Globus pallidus (tissue), 1 donor: ENCODE measurements at regions not wholly inside any gene's neighbourhood (a gene's known extent, or its start where the extent isn't known, plus 50 kb on each side); places are given as distances from the start of the nearest gene placed in this dataset.

ENCODE experiments used
- DNase-seq: peaks from one replicate; pipeline ENCODE4 v3.0.0-alpha.2; 2015; ENCODE audit warnings: low spot score

DNA sequence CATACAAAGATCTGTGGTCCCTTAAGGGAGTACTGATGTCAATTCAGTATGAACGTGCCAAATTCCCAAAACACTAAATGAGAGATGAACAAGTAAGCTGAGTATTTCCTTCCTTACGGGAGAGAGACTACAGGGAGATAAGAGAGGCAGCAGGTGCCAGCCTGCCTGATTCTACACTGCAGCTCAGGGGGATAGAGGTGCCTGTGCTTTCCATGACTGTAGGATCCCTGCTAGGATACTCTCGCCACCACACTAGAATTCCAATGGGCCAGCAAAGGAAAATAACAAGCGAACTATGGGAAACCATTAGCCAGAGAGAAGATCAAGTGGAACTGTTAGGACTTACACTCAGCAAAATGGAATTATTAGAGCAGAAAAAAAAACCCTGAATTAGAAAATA, 198.5 kb upstream of the BTBD3 start:
- no peak for DNase-seq

DNA sequence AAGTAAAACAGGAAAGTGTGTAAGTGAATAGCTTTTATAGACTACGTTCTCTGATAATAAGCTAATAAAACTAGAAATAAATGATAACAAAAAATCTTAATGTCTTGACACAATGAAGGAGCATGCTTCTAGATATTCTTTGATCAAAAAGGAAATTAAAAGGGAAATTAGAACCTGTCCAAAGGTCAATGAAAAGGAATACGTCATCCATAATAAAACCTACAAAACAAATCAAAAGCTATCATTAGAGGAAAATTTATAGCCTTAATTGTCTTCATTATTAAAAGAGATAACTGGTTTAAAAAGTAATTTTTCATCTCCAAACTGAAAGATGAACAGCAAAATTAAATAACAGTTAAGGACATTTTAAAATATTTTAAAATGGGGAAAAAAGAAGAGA, 196.3 kb upstream of the BTBD3 start:
- no peak for DNase-seq

DNA sequence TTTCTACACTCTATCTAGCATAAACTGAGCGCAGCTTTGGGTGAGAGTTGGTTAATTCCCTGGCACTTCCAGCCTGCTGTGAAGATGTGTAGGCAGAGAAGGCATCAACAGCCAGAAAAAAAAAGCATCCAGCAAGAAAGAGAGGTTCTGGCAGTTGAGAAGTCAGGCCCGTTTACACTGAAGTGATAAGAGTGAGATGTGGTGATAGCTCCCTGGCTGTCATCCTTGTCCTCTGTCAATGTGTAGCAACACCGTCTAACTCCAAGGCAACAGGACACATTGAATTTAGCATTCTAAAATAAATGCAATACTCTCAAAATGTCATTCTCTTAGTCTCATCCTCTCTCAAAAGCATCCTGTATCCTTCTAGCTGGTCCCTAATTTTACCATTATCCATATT, 193.6 kb upstream of the BTBD3 start:
- DNase-seq = no peak

DNA sequence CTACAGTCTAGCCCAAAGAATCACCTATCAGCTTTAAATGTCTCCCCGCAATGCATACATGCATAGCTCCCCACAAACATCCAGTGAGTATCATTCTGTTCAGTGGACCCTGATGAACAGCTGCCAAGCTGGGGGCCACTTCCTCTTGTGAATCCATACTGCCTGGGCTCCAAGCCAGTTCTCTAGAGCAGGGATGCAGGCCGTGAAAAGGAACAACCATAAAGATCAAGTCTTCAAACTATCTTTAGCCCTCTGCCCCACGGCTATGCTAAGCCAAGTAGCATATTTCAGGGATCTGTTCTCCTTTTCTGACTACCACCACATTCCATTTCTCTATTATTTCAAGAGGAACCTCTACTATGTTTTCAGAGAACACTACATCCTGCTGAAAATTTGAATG, 191.7 kb upstream of the BTBD3 start:
- DNase-seq = peak; percentile 19

DNA sequence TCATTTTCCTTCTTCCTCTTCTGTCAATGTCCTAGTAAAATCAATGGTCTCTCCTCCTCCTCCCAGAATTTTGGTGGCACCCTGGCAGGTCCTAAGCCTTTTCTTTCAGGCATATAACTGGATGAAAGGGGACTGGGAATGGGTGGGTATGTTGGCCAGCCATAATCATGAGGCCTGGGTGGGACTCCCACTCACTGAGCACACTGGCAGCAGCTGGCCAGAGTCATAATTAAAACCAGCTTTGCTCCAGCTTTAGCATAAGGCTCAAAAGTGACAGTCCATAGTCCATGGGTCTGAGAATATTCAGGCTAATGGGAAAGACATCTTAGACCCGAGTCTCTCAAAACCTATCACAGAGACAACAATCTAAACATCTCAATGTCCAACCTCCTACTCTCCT, 190.0 kb upstream of the BTBD3 start:
- no peak for DNase-seq

DNA sequence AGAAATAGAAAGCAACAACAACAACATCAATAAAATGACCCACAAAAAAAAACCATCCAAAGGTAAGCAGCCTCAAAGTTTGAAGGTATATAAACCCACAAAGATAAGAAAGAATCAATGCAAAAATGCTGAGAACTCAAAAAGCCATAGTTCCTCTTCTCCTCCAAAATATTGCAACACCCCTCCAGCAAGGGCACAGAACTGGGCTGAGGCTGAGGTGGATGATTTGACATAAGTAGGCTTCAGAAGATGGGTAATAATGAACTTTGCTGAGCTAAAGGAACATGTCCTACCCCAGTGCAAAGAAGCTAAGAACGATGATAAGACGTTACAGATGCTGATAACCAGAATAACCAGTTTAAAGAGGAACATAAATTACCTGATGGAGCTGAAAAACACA, 188.8 kb upstream of the BTBD3 start:
- DNase-seq = no peak

DNA sequence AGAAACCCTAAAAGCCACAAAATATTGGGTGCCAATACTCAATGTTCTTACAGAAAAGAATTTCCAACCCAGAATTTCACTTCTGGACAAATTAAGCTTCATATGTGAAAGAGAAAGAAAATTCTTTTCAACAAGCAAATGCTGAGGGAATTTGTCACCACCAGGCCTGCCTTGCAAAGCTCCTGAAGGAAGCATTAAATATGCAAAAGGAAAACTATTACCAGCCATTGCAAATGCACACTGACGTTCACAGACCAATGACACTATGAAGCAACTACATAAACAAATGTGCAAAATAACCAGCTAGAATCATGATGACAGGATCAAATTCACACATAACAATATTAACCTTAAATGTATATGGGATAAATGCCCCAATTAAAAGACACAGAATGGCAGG, 187.9 kb upstream of the BTBD3 start:
- DNase-seq = no peak

DNA sequence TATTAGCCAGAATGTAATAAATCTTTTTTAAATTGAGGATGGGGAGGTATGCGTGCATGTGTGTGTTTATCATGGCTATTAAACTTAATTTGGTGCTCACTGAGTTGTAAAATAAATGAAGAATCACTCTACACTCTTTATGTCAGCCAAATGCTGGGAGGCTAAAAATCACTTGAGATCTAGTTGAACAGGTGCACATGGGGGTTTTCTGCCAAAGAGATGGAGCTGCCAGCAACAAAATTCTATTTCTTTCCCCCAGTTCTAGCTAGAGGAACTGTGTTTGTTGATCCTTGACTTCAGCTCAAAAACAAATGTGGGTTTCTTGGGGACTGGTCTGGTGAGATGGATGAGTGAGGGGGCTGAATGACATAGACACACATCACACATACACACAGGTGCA, 183.3 kb upstream of the BTBD3 start:
- no peak for DNase-seq

DNA sequence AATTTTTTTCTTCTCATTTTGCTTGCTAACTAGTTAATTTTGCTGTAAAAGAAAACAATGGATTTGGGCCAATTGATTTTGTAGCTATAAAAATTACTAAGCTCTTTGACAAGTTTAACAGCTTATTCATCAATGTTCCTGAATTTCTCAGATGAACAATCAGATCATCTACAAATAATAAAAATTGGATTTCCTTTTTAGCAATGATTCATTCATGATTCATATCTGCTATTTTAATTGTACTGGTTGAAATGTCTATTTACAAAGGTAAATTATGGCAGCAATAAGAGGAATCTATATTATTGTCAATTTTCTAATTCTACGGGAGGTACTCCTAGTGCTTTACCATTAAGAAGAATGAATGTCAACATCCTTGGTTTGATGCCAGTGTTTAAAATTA, 178.8 kb upstream of the BTBD3 start:
- DNase-seq = no peak

DNA sequence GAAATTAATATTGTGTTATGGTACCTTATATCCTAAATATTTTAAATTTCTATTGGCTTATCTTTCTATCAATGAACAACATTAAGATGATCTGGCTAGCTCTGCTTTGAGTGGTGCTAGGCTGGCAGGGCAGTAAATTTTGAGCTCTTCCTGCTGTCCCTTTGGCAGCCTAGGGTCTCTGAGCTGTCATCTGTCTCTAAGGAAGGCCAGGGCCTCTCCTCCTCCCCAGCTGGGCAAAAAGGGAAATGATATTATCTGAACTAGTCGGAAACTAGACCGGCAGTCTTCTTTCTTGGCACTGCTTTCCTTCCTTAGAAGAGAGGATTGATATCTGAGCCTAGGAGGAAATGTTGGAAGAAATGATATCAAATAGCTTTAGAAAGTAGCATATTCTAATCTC, 176.7 kb upstream of the BTBD3 start:
- no peak for DNase-seq

DNA sequence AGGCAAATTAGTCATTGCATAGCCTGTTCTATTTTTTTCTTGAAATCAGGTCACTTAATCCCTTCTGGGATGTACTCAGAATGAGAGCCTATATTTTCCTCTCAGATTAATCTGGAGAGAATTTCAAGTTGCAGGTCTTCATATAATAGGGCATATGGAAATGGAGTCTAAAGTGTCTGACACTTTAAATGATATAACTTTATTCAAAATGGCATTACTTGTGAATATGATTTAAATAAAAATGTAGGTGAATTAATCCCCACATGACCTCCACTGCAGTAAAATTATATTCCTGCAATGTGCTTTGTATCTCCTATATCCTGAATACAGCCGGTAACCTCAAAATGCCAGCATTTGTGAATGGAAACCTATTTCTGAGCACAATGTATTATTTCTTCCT, 172.5 kb upstream of the BTBD3 start:
- no peak for DNase-seq

DNA sequence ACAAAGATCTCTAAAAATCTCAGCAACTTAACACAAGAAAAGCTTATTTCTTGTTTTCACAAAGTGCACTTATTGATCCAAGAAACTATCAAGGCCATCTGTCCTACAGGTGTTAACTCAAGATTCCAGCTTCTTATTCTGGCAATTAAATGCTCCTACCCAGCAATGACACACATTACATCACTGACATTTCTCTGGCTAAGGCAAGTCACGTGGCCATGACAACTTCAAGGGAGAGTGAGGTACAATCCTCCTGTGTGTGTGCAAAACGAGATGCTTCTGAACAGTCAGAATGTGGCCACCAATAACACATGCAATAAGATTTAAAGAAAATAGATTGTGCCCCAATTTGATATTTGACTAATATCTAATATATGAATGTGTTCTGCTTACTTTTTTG, 169.3 kb upstream of the BTBD3 start:
- no peak for DNase-seq

DNA sequence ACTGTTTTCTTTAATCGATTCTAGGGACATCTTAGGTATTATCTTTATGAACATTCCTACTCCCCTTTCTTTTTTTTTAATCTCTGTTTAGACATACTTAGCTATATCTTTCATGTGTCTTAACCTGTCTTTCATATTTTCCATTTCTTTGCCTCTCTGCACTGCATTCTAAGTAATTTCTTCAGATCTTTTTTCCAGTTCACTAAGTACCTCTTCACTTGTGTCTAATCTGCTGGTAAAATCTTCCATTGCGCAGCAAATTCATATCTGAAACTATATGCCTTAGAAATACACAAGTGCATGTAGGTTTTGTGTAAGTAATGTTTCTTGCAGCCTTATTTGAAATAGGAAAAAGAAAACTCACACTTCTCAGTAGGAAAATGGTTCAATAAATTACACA, 165.4 kb upstream of the BTBD3 start:
- no peak for DNase-seq

DNA sequence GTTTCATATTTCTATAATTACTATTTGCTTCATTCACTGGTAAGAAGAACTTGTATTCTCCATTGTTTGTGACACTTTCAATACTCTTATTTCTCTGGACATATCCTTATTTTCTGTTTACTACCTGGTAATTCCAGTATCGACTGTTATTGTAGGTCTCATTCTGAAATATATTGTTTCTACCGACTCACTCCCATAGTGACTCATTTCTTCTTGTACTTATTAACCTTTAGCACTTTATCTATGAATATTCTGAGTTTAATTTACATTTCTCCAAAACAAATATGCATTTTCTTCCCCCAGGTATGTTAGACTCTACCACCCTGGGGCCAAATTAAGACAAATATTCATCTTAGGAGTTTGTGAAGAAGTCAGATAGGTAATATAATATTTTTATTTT, 164.5 kb upstream of the BTBD3 start:
- DNase-seq = no peak

DNA sequence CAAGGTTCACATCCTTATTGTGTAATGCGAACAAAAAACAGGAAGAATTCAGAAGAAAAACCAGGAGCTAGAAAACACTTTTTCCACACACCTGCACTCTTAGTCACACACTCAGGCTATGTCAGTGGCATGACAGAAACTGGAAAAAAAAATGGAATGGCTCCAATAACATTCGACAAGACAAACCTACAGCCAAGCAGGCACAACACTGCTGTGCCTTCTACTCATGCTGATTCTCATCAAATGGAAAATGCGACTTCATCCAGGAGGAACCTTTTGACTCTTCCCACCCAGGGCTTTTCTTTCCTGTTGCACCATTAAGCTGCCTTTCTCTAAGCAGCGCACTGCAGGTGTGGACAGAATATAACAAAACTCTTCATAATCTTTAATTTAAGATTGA, 163.2 kb upstream of the BTBD3 start:
- DNase-seq = no peak

DNA sequence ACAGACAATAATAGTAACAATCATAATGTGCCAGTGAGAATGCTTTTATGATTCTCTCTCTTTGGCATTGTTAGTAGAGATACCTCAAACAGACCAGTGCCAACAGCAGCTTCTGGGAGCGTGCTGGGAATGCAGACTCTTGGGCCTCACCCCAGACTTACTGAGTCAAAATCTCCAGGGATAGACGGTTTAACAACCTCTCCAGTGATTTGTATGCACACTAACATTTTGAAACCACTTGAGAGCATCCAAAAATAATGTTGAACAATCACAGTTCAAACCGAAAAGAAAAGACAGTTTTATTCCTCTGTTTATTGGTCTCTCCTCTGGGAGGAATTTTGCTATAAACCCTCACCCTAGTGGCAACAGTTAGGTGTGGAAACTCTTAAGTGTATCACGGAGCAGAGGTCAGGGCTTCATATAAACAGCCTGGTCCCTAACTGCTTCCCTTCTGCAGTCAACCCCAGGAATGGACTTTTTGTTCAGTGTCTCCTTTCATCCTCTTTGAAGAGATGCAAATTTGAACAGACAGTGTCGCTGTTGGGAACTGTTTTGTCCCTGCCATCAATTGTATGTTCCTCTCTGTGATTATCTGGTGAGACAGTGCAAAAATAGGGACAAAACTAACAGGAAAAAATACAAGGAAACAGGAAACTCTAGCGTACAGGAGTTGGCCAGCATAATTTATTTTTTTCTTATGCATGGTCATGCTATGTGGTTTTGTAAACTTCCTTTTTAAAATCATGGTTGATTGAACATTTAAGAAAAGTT, 162.4 kb upstream of the BTBD3 start:
- peak; percentile 78 for DNase-seq

DNA sequence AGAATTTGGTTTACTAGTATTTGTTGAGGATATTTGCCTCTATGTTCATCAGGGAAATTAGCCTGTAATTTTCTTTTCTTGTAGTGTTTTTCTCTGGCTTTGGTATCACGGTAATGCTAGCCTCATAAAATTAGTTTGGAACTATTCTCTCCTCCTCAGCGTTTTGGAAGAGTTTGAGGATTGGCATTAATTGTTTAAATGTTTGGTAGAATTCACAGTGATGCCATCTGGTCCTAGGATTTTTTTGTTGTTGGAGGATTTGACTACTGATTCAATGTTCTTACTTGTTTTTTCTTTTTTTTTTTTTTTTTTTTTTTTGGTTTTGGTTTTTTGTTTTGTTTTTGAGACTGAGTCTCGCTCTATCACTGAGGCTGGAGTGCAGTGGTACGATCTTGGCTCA, 156.2 kb upstream of the BTBD3 start:
- DNase-seq = no peak

DNA sequence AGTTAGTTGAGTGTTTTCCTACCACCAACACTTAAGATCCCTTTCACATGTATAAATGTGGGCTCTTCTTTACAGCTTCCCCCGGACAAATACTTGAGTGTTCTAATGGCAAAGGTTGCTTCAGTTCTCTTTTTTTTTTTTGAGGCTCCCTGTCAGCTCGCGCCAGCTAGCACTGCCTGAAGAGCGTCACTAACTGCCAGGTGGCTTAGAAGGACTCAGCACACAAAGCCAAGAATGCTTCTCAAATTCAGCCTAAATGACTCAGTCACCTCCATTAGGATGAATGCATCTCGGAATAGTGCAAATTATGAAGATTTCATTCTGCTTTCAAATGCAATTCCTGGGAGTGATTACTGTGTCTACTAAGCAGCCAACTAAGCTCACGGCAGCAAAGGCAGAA, 150.7 kb upstream of the BTBD3 start:
- no peak for DNase-seq

DNA sequence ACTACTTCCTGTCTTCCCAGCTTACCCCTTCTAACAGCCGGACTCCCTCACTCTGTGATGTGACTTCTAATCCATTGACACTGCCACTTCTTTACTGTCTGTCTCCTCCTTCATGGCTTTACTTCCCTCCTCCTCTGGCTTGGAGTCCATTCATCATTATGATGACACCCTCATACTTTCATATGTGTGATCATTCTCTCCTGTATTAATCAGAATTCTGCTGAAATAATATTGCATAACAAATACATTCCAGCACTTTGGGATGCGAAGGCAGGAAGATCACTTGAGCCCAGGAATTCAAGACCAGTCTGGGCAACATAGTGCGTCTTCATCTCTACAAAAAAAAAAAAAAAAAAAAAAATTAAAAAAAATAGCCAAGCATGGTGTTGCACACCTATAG, 147.9 kb upstream of the BTBD3 start:
- DNase-seq = no peak

DNA sequence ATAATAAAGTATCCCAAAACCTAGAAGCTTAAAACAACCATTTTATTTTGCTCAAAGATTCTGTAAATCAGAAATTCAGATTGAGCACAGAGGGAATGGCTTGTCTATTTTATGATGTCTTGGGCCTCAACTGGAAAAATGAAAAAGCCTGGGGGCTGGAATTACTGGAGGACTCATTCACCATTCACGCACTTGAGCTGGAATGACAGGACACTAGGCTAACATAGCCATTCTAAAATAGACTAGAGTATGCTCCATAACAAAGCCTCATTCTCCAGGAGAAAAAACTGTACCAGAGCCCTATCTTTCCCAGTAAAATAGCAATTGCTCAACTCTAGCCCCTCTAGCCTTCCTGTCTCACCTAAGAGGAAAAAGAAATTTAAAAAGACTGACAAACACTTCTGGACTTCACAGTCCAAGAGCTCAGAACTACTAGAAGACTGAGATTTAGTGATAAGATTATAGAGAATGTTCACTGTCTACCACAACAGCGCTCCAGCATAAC, 145.4 kb upstream of the BTBD3 start:
- no peak for DNase-seq

DNA sequence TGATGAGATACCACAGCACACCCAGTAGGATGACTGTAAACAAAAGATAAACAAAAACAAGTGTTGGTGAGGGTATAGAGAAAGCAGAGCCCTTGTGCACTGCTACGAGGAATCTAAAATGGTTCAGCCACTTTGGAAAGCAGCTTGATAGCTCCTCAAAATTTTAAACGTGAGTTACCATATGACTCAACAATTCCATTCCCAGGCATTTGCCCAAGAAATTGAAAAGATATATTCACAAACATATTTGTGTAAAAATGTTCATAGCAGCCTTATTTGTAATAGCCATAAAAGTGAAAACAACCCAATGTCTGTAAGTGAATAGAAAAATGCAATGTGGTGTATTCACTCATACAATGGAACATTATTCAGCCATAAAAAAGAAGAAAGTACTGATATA, 141.0 kb upstream of the BTBD3 start:
- DNase-seq = no peak

DNA sequence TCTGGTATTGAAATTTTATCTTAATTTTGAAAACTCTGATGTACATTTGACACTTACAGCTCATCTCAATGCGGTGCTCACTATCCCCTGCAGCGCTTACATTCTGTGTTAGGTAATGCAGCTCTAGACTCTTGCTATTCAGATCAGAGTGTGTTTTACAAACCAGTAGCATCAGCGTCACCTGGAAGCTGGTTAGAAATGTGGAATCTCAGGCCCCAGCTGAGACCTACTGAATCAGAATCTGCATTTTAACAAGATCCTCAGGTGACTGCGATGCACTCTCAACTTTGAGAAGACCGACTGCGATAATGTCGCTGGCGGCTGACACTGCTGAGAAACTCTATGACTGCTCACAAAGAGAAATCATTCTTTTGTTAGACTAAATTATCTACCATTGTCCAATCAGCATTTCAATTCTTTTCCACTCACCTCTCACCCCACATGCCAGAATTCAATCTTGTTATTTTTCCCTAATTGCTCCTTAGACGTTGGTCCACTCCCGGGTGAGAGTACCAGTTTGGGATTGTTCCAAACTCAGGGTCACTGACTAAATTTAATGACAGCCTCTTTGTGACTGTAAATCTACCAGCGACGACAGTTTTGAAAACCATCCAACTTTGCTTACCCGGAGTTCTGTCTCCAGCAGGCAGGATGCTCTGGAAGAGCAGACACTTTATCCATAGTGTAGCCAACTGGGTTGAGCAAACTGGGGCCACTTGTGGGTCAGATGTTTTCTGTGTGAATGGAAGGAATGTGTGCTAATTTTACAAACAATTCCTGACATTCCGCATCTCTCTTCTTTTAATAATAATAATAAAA, 140.1 kb upstream of the BTBD3 start:
- DNase-seq = peak; percentile 24

DNA sequence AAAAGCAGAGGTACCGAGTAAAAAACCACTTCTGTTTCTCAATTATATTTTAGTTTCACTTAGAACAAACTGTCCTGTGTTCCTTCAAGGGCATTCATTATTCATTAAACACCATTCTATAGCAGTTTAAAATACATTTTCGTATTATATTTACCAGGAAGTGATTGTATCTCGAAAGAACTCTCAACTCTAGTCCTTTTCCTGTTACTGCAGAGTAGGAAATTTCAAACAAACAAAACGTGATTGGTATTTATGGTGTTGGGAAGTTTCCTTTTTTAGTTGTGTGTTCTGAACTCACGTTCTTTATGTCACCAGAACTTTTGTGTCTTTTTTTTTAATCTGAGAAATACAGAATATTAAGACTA, 139.5 kb upstream of the BTBD3 start:
- no peak for DNase-seq
